GM04504 (cell line): ENCODE measurements at regions not wholly inside any gene's neighbourhood (a gene's known extent, or its start where the extent isn't known, plus 50 kb on each side); places are given as distances from the start of the nearest gene placed in this dataset.
"Not testable (repeated sequence)": the region's sequence is repeated elsewhere in the genome, so short reads cannot be mapped to it uniquely, and the experiment has no call there.

Experiments
- DNase-seq: peaks from one replicate; pipeline ENCODE4 v3.0.0-alpha.2; 2012; ENCODE audit warnings: low read depth

- DNase-seq, result no peak
These were observed 53.8 kb upstream of the ADAMTS18 start for GRCh38 chr16:77488652-77489051.

DNA sequence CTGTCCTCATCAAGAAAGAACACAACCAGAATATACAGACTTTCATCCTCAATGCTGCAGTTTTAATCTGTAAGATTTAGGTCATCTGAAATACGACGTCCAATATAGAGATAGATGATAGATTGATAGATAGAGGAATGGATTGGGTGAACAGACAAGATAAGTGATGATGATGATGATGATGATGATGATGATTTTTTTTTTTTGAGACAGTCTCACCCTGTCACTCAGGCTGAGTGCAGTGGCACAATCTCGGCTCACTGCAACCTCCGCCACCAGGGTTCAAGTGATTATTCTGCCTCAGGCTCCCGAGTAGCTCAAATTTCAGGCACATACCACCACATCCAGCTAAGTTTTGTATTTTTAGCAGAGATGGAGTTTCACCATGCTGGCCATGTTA lies 56.3 kb upstream of the ADAMTS18 start:
- DNase-seq, result no peak

- DNase-seq, result no peak
These were observed 62.1 kb upstream of the ADAMTS18 start for GRCh38 chr16:77496934-77497333.

GRCh38 chr16:77499373-77500285 lies 64.8 kb upstream of the ADAMTS18 start:
- DNase-seq, result peak; percentile 17

GRCh38 chr16:77500286-77500598 lies 65.4 kb upstream of the ADAMTS18 start:
- no peak for DNase-seq

GRCh38 chr16:77500934-77501664 lies 66.3 kb upstream of the ADAMTS18 start:
- DNase-seq, result no peak

DNA sequence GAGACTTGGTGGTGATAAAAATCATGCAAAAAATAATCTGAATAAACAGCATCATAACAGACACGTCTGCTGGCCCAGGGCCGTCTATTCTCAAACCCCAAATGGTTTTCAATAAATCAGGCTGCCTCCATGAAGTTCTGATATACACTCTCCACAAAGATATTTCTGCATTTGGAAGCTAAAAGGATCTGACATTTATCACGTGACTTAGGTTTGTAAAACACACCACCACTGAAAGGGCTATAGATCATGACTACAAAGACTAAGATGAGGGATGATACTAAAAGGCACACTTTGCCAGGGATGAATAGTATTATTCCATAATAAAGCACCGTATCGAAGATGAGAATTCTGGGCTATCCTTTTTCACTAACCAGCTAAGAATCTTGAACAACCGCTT lies 67.6 kb upstream of the ADAMTS18 start:
- no peak for DNase-seq

DNA sequence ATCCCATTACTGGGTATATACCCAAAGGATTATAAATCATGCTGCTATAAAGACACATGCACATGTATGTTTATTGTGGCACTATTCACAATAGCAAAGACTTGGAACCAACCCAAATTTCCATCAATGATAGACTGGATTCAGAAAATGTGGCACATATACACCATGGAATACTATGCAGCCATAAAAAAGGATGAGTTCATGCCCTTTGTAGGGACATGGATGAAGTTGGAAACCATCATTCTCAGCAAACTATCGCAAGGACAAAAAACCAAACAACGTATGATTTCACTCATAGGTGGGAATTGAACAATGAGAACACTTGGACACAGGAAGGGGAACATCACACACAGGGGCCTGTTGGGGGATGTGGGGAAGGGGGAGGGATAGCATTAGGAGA lies 71.7 kb upstream of the ADAMTS18 start:
- DNase-seq, result not testable (repeated sequence)

DNA sequence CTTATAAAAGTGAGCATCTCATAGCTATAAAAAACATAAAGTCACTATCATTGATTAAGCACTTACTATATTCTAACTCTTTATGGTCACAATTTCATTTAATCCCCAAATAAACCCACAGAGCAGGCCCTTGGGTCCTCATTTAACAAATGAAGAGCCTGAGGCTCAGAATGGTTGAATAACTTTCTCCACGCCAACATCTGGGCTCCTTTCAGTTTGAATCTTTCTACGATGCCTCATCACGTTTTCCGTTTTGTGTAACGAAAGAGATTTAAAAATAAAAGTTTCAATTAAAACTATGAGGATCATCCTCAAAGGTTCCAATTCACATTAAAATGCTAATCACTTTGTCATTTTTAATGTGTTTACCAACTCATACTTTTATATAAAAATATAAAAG lies 74.2 kb upstream of the ADAMTS18 start:
- no peak for DNase-seq

DNA sequence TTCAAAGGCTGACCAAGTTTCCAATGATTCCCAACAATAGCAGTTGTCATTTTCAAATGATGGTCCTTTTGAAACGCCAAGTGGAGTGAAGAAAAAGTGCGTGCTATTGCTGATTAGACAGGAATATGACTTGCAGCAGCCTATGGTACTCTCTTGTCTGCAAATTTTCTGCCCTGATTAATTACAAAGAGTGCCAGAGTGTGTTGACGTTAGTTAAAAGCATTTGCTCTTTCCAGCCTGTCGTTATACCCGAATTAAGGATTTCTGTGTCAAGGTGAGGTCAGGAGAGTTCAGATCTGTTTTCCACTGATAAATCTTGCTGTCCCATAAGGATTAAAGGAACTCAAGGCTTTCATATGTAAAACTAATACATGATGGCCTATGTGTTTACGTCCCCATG lies 75.0 kb upstream of the ADAMTS18 start:
- no peak for DNase-seq

- DNase-seq, result no peak
These were observed 76.2 kb upstream of the ADAMTS18 start for GRCh38 chr16:77511053-77511452.

DNA sequence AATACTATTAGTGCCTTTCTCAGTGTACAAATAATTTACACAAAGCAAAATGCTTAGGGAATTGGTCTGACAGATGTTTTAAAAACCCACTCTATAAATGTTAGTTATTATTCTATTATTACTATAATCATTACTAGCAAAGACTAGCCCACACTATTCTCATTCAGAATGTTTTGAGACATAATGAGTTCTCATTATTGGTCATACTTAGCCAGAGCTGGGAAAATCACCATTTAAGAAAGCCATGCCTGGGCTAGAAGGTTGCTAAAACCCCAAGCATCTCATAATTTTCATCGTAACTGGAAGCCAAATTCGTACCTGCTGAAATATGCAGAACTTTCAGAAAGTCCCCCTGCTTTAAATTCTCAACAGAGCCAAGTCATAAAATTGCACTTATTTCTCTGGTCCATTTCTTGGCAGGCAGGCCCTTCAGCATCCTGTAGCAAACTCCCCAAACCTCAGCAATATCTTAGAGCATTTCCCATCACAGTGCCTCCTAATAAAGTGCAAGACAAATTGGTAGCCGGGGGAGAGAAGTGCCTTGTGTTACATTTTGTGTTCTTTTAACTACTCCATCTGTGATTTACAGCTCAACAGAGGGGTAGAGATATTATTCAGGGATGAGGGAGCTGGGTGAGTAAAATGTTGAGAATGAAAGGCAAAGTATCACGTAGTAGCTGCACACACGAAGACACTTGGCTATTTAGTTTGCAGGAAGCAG lies 79.8 kb upstream of the ADAMTS18 start:
- DNase-seq, result no peak

GRCh38 chr16:77525226-77525625 lies 90.4 kb upstream of the ADAMTS18 start:
- DNase-seq, result not testable (repeated sequence)

GRCh38 chr16:77531752-77532151 lies 96.9 kb upstream of the ADAMTS18 start:
- DNase-seq, result peak; percentile 72

- DNase-seq, result no peak
These were observed 102.0 kb upstream of the ADAMTS18 start for GRCh38 chr16:77536809-77537208.

GRCh38 chr16:77539421-77540034 lies 104.7 kb upstream of the ADAMTS18 start:
- no peak for DNase-seq

- DNase-seq, result peak; percentile 32
These were observed 105.8 kb upstream of the ADAMTS18 start for GRCh38 chr16:77540646-77541045.

DNA sequence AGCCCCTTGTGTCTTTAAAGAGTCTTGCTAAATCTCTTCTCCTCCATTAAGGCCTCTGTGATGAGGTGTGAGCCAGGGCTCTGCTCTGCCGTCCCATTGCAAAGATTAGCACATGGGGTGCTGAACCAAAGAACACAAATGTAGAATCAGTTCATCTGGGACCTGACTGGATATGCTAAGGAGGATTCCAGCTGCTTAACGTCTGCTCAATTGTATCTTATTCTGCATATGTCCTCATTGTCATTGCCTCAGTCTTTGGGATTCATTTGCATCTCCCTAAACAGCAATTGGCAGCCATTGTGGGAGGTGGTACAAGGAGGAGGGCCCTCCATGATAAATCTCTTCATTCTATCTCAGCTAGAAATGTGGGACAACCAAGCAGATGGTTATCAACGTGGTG lies 106.3 kb upstream of the ADAMTS18 start:
- no peak for DNase-seq

GRCh38 chr16:77548151-77548550 lies 113.3 kb upstream of the ADAMTS18 start:
- DNase-seq, result no peak

DNA sequence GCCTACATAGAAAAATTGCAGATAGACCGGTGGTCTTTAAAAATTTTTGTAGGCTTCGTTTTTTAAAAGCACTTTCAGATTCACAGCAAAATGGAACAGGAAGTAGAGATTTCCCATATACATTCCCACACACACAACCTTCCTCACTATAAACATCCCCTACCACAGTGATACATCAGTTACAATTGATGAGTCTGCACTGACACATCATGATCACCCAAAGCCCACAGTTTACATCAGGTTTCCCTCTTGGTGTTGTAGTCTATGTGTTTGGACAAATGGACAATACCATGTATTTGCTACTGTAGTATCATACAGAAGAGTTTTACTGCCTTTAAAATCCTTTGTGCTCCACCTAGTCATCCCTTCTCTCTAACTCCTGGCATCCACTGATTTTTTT lies 113.9 kb upstream of the ADAMTS18 start:
- no peak for DNase-seq

GRCh38 chr16:77549876-77550275 lies 115.0 kb upstream of the ADAMTS18 start:
- no peak for DNase-seq

GRCh38 chr16:77551357-77551756 lies 116.5 kb upstream of the ADAMTS18 start:
- peak; percentile 10 for DNase-seq
